ENCODE measurements at regions not wholly inside any gene's neighbourhood (a gene's known extent, or its start where the extent isn't known, plus 50 kb on each side); places are given as distances from the start of the nearest gene placed in this dataset.

DNA sequence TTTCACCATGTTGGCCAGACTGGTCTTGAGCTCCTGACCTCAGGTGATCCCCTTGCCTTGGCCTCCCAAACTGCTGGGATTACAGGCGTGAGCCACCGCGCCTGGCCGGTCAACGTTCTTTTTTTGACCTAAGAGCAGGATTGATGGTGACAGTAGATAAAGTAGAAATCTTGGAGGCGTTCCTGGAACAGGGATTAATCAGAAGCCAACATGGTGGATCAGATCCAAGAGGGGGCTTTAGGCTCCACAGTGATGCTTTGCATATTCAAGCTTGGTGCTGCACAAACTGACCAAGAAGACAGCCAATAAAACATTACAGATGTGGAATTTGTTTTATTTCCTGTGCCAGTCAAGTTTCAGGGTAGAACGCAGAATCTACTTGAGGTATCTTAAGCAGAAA is 271.2 kb downstream of the FGF9 start:
- H3K36me3 ChIP-seq (ENCODE audit: insufficient read depth, low read length), result no peaks in the 10 kb centered on the region
- no peak overlapping the region for H3K9ac ChIP-seq (ENCODE audit: low read depth, low read length, poor library complexity, severe bottlenecking)
- no peak overlapping the region for H2AFZ ChIP-seq (ENCODE audit: low read length)
- no peaks in the 10 kb centered on the region for H3K4me1 ChIP-seq (ENCODE audit: insufficient read depth, low read length, poor library complexity, severe bottlenecking)
- no peaks in the 10 kb centered on the region for H3K27me3 ChIP-seq (ENCODE audit: insufficient read depth, low read length, poor library complexity, severe bottlenecking)
- TF ChIP-seq, protein P1, sequence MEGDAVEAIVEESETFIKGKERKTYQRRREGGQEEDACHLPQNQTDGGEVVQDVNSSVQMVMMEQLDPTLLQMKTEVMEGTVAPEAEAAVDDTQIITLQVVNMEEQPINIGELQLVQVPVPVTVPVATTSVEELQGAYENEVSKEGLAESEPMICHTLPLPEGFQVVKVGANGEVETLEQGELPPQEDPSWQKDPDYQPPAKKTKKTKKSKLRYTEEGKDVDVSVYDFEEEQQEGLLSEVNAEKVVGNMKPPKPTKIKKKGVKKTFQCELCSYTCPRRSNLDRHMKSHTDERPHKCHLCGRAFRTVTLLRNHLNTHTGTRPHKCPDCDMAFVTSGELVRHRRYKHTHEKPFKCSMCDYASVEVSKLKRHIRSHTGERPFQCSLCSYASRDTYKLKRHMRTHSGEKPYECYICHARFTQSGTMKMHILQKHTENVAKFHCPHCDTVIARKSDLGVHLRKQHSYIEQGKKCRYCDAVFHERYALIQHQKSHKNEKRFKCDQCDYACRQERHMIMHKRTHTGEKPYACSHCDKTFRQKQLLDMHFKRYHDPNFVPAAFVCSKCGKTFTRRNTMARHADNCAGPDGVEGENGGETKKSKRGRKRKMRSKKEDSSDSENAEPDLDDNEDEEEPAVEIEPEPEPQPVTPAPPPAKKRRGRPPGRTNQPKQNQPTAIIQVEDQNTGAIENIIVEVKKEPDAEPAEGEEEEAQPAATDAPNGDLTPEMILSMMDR (conservative IDR thresholded peaks at IDR 0.05; ENCODE audit: low read length), result no peak
- no peak for TF ChIP-seq EZH2phosphoT487 (IDR thresholded peaks at IDR 0.05; ENCODE audit: borderline replicate concordance)
- no peaks in the 10 kb centered on the region for H3K9me2 ChIP-seq (replicated peaks; ENCODE audit: low read depth, low read length)
- no peak overlapping the region for H3K4me3 ChIP-seq (ENCODE audit: low read length, poor library complexity, severe bottlenecking)
- H4K20me1 ChIP-seq (ENCODE audit: insufficient read depth, low read length, poor library complexity, severe bottlenecking), result no peaks in the 10 kb centered on the region
- H3F3A ChIP-seq (ENCODE audit: low read depth), result no peaks in the 10 kb centered on the region
- H3K9me3 ChIP-seq (ENCODE audit: insufficient read depth, low read depth, low read length), result peaks cover 17% of the 10 kb centered on the region; the same call in 1 of the 2 replicates
- H3K79me2 ChIP-seq (ENCODE audit: insufficient read depth, low read length), result no peaks in the 10 kb centered on the region
- no peak overlapping the region for H3K4me2 ChIP-seq (ENCODE audit: low read depth, low read length, poor library complexity, severe bottlenecking)

DNA sequence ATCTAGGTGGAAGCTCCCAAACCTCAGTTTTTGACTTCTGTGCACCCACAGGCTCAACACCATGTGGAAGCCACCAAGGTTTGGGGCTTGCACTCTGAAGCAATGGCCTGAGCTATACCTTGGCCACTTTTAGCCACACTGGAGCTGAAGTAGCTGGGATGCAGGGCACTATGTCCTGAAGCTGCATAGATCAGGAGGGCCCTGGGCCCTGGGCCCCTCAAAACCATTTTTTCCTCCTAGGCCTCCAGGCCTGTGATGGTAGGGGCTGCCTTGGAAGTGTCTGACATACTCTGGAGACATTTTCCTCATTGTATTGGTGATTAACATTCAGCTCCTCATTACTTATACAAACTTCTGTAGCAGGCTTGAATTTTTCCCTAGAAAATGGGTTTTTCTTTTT is 273.7 kb downstream of the FGF9 start:
- TF ChIP-seq, protein P1 (conservative IDR thresholded peaks at IDR 0.05; ENCODE audit: low read length), result no peak
- TF ChIP-seq EZH2phosphoT487 (IDR thresholded peaks at IDR 0.05; ENCODE audit: borderline replicate concordance), result no peak
- no peaks in the 10 kb centered on the region for H3K9me2 ChIP-seq (replicated peaks; ENCODE audit: low read depth, low read length)
- peaks cover 18% of the 10 kb centered on the region; the same call in 1 of the 2 replicates for H3K9me3 ChIP-seq (ENCODE audit: insufficient read depth, low read depth, low read length)
- H3K27me3 ChIP-seq (ENCODE audit: insufficient read depth, low read length, poor library complexity, severe bottlenecking), result no peaks in the 10 kb centered on the region
- no peak overlapping the region for H3K9ac ChIP-seq (ENCODE audit: low read depth, low read length, poor library complexity, severe bottlenecking)
- H3K4me2 ChIP-seq (ENCODE audit: low read depth, low read length, poor library complexity, severe bottlenecking), result no peak overlapping the region
- H2AFZ ChIP-seq (ENCODE audit: low read length), result no peak overlapping the region
- H3K36me3 ChIP-seq (ENCODE audit: insufficient read depth, low read length), result no peaks in the 10 kb centered on the region
- peaks cover 9% of the 10 kb centered on the region for H3K4me1 ChIP-seq (ENCODE audit: insufficient read depth, low read length, poor library complexity, severe bottlenecking)
- no peaks in the 10 kb centered on the region for H3F3A ChIP-seq (ENCODE audit: low read depth)
- H3K4me3 ChIP-seq (ENCODE audit: low read length, poor library complexity, severe bottlenecking), result no peak overlapping the region
- H4K20me1 ChIP-seq (ENCODE audit: insufficient read depth, low read length, poor library complexity, severe bottlenecking), result no peaks in the 10 kb centered on the region
- no peaks in the 10 kb centered on the region for H3K79me2 ChIP-seq (ENCODE audit: insufficient read depth, low read length)

DNA sequence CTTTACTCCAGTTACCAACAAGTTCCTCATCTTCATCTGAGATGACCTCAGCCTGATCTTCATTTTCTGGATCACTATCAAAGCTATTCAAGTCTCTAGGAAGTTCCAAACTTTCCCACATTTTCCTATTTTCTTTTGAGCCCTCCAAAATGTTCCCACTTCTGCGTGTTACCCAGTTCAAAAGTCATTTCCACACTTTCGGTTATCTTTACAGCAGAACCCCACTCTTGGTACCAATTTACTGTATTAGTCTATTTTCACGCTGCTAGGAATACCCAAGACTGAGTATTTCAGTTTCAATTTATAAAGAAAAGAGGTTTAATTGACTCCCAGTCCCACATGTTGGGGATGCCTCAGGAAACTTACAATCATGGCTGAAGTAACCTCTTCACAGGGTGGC is 274.3 kb downstream of the FGF9 start:
- TF ChIP-seq EZH2phosphoT487 (IDR thresholded peaks at IDR 0.05; ENCODE audit: borderline replicate concordance), result no peak
- TF ChIP-seq, protein P1 (conservative IDR thresholded peaks at IDR 0.05; ENCODE audit: low read length), result no peak
- H4K20me1 ChIP-seq (ENCODE audit: insufficient read depth, low read length, poor library complexity, severe bottlenecking), result no peaks in the 10 kb centered on the region
- peaks cover 18% of the 10 kb centered on the region; the same call in 1 of the 2 replicates for H3K9me3 ChIP-seq (ENCODE audit: insufficient read depth, low read depth, low read length)
- no peak overlapping the region for H3K9ac ChIP-seq (ENCODE audit: low read depth, low read length, poor library complexity, severe bottlenecking)
- H3F3A ChIP-seq (ENCODE audit: low read depth), result no peaks in the 10 kb centered on the region
- no peaks in the 10 kb centered on the region for H3K9me2 ChIP-seq (replicated peaks; ENCODE audit: low read depth, low read length)
- no peak overlapping the region for H3K4me3 ChIP-seq (ENCODE audit: low read length, poor library complexity, severe bottlenecking)
- H3K79me2 ChIP-seq (ENCODE audit: insufficient read depth, low read length), result no peaks in the 10 kb centered on the region
- H3K36me3 ChIP-seq (ENCODE audit: insufficient read depth, low read length), result no peaks in the 10 kb centered on the region
- H3K4me1 ChIP-seq (ENCODE audit: insufficient read depth, low read length, poor library complexity, severe bottlenecking), result peaks cover 13% of the 10 kb centered on the region
- H3K4me2 ChIP-seq (ENCODE audit: low read depth, low read length, poor library complexity, severe bottlenecking), result no peak overlapping the region
- H3K27me3 ChIP-seq (ENCODE audit: insufficient read depth, low read length, poor library complexity, severe bottlenecking), result no peaks in the 10 kb centered on the region
- H2AFZ ChIP-seq (ENCODE audit: low read length), result no peak overlapping the region
